Activated CD8-positive, alpha-beta T cell treated with anti-CD3 and anti-CD28 coated beads for 36 hours (primary cell): ENCODE measurements at regions not wholly inside any gene's neighbourhood (a gene's known extent, or its start where the extent isn't known, plus 50 kb on each side); places are given as distances from the start of the nearest gene placed in this dataset.

Experiments
- ATAC-seq: fragments of 200-7000 bp; cut with Tn5 transposase; one replicate; pipeline ENCODE4 v1.10.0; 2021; ENCODE audit warnings: mild to moderate bottlenecking, moderate library complexity
- CTCF ChIA-PET: fragments of 350-600 bp; sonication (Branson Sonifier 250); formaldehyde crosslinking; loops from one replicate; lab custom pipeline; 2021; ENCODE audit warnings: antibody characterized with exemption; lab: Charles Lee
- POLR2A ChIA-PET: fragments of 350-600 bp; sonication (Branson Sonifier 250); formaldehyde crosslinking; loops from one replicate; lab custom pipeline; 2021; ENCODE audit warnings: antibody characterized with exemption; lab: Charles Lee
- DNase-seq: peaks from one replicate; pipeline ENCODE4 v3.0.0-alpha.2; 2020
- H3K27ac Mint-ChIP-seq: one replicate; pipeline ENCODE4 v1.8.0; 2021; ENCODE audit warnings: mild to moderate bottlenecking, mixed read lengths
- H3K27me3 Mint-ChIP-seq: one replicate; pipeline ENCODE4 v1.8.0; 2021; ENCODE audit warnings: mixed read lengths
- H3K36me3 Mint-ChIP-seq: one replicate; pipeline ENCODE4 v1.8.0; 2021; ENCODE audit warnings: low read depth, mixed read lengths
- H3K4me1 Mint-ChIP-seq: one replicate; pipeline ENCODE4 v1.8.0; 2021; ENCODE audit warnings: low read depth, mixed read lengths
- H3K4me3 Mint-ChIP-seq: one replicate; pipeline ENCODE4 v1.8.0; 2021; ENCODE audit warnings: mild to moderate bottlenecking, moderate library complexity, mixed read lengths
- H3K9me3 Mint-ChIP-seq: one replicate; pipeline ENCODE4 v1.8.0; 2021; ENCODE audit warnings: mixed read lengths
- CTCF ChIP-seq: fragments of 200-600 bp; IDR thresholded peaks from one replicate; pipeline ENCODE4 v1.8.0; 2022; ENCODE audit warnings: antibody characterized with exemption, mild to moderate bottlenecking
- intact Hi-C: fragments of 100-400 bp; cut with micrococcal nuclease; formaldehyde crosslinking; loops from one replicate; pipeline ENCODE4 v1.10.0; 2022

DNA sequence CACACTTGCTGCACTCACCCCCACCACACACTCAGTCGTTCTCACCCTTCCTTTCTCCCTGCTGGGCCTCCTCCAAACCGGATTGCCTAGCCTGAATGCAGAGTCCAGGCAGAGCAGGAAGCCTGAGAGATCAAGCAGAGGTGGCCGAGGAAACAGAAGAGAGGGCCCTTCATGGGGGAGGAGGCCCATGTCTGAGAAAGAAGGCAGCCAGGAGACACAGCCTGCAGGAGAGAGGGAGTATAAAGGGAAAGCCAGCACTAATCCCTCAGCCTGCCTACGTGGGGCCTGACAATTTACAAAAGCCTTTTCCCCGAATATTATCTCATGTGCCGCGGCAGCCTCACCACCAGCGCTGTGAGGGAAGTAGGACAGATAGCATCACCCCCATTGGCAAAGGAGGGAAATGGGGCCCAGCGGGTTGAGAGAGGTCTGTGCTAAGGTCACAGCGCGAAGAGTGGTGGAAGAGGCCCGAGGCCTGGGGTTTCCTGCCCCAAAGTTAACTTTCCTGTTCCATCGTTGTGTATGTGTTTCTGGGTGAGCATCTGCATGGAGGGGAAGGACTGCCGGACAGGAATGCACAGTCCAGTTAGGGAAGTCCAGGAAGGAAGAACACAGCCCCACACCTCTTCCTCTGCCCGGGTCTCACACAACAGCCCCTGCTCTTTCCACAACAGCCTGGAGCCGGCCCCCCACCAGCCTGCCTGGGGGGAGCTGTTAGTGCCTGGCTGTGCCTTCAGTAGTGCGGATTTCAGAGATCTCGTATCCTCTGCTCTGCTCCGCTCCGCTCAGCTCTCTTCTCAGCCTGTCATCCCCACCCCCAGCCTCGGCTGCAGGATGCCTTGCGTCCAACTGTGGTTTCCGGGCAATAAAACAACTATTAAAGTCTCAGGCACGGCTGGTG is 50.9 kb upstream of the BCOR start:
- Mint-ChIP-seq H3K9me3 (no peaks in the 10 kb centered on the region), H3K36me3 (no peaks in the 10 kb centered on the region), H3K27me3 (no peaks in the 10 kb centered on the region), H3K4me3 (no peak overlapping the region), H3K27ac (no peak overlapping the region), H3K4me1 (peaks cover 16% of the 10 kb centered on the region)
- DNase-seq (no peak), ATAC-seq (no peak)
- ChIA-PET CTCF (no interaction called here), POLR2A (no interaction called here)
- intact Hi-C loops = no loop called here
- no peak for TF ChIP-seq CTCF

- Mint-ChIP-seq H3K4me1 (peaks cover 16% of the 10 kb centered on the region), H3K36me3 (no peaks in the 10 kb centered on the region), H3K27me3 (no peaks in the 10 kb centered on the region), H3K4me3 (no peak overlapping the region), H3K27ac (no peak overlapping the region), H3K9me3 (no peaks in the 10 kb centered on the region)
- TF ChIP-seq CTCF = no peak
- ATAC-seq (no peak), DNase-seq (no peak)
- CTCF ChIA-PET = no interaction called here
- intact Hi-C loops = no loop called here
- POLR2A ChIA-PET = no interaction called here
Measured at GRCh38 chrX:40147971-40148370, 50.2 kb upstream of the BCOR start.
